RPMI8226 (cell line): ENCODE measurements at regions not wholly inside any gene's neighbourhood (a gene's known extent, or its start where the extent isn't known, plus 50 kb on each side); places are given as distances from the start of the nearest gene placed in this dataset.

ENCODE experiments used
- DNase-seq: peaks from one replicate; pipeline ENCODE4 v3.0.0-alpha.2; 2015

GRCh38 chr2:66724241-66724640 is 289.3 kb downstream of the MEIS1 start:
- no peak for DNase-seq

GRCh38 chr2:66729416-66730330 is 294.7 kb downstream of the MEIS1 start:
- no peak for DNase-seq

DNA sequence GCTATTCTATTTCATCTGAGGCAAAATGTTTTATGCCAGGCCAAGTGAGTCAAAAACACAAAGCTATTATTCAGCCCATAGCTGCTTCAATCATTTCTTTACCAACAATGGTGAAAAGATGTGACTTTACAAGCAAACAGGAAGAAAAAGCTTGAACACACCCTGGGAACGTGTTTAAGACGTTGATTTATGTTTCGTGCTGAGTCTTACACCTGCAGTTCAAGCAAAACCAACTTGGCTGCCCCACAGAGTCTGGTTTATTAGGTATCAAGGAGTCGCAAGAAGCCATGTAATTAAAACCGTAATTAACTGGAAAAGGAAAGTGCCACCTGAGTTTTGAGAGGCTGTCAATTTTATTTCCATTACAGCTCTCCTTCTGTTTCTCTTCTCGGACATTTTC is 295.5 kb downstream of the MEIS1 start:
- DNase-seq = no peak

DNA sequence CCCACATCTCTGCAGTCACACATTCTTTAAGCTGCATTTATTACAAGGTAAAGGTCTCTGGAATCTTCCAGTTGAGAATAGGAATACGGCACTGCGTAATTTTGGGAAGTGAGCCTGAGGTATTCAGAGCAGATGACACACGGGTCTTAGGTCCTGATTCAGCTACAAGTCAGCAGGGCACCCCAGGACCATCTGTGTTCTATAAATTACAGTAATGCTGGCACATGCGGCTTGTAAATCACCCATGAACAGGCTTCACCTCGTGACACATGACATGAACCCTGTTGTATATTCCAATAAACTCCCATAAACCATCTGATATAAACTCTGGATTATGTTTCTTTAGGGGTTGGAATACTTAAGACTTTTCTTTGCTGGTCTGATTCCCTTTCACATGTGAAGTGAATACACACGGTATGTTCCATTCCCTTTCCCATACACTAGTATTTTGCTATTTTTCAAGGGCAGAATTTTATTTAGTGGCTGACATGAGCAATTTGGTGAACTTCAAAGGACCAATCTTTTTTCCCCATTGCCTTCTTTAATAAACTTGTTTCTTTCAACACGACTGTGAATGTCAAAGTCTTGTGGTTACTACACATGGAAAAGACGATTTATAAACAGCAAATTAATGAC is 298.6 kb downstream of the MEIS1 start:
- DNase-seq = no peak

DNA sequence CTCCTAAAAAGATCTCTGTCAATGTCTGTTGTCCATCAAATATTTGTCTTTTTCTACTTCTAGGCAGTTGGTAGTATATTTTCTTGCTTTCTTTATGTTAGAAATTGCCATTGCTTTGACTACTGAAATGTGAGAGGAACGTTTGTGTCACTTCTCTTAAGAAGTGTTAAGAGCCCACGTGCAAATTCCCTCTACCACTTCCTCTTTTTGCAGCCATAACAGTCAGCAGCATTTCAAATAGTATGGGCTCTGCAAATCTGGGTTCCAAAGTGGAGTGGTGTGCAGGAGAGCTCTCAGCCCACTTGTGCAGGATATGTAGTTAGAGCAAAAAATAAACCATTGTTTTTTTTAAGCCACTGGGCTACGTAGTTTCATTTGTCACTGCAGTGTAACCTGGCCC is 314.0 kb downstream of the MEIS1 start:
- DNase-seq = peak; percentile 44

- no peak for DNase-seq
These were observed 314.6 kb downstream of the MEIS1 start for GRCh38 chr2:66749566-66749965.

DNA sequence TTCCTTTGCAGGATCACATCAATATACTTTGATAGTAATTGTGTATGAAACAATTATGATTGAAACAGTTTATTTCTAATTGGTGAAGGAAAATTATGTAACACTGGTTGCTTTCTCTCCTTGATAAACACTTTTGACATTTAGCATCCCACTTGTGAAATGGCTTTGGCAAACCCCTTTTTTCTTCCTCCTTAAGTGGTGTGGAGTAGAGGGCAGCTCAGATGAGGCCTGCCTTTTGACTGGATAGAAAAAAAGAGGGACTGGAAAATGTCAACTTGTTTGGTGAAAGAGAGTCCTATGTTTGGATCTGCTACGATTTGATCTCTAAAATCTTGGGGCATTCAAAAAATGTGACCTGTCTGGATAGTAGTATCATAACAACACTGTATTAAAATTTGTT is 318.3 kb downstream of the MEIS1 start:
- no peak for DNase-seq

GRCh38 chr2:66753660-66754059 is 318.7 kb downstream of the MEIS1 start:
- DNase-seq = no peak

- no peak for DNase-seq
These were observed 321.0 kb downstream of the MEIS1 start for GRCh38 chr2:66755974-66756373.

DNA sequence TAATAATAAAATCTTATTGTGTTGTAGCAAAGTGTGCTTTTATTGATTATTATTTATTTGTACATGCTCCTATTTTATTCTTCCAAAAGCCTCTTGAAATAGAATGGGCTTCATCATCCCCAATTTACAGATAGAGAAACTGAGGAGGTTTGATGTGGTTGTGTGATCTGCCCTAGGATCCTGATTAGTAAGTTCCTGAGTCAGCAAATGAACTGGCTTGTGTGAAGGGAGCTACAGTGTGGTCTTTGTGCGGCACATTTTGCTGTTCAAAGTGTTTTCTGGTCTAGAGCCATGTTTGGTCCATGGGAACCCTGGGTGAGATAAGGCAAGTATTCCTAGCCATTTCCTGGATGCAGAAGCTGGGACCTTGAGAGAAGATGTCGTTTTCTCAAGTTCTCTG is 326.9 kb downstream of the MEIS1 start:
- DNase-seq = no peak

- DNase-seq = no peak
These were observed 327.8 kb downstream of the MEIS1 start for GRCh38 chr2:66762761-66763160.

- DNase-seq = no peak
These were observed 331.7 kb downstream of the MEIS1 start for GRCh38 chr2:66766582-66766981.

DNA sequence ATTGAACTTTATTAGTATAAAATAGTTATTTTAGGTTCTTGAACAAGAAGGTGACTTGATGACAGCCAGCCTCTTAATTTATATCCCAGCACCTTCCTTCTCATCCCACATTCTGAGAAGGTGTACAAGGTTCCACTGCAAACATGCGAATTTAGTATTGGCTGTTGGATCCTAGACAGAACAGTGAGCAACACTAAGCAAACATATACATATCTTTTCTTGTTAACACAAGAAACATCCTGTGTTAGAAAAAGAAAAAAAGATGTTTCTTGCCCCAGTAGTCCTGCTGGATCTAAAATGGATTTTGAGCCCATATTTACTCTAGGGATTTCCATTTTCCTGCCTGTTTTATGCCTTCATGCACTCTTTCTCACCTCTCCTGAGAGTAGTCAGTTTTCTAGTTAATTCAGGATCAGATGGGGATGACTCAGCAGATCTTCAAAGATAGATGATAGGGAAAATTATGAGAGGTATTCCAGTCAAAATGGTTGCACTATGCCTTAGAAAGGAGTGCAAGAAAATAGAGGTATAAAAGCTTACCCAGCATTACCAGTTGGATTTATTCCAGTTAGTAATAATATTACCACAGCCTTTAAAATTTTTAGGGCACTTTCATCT is 336.5 kb downstream of the MEIS1 start:
- no peak for DNase-seq

DNA sequence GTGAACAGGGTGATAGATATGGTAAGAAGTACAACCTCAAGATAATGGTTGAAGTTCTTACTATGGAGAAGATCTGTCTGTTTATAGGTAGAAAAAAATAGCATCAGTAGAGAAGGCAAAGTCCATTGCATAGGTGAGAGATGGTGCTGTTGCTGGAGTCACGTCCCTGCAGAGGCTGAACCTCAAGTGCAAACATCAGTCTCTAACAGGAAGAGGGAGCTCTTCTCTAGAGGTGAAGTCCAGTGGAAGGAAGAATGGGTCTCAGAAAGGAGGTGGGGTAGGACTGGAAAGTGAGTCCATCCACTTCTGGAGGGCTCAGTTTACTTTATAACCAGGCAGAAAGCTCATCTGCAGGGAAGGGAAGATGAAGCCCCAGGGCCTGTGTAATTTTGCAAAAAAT is 337.7 kb downstream of the MEIS1 start:
- DNase-seq = no peak

- DNase-seq = no peak
These were observed 341.0 kb downstream of the MEIS1 start for GRCh38 chr2:66775730-66776422.

DNA sequence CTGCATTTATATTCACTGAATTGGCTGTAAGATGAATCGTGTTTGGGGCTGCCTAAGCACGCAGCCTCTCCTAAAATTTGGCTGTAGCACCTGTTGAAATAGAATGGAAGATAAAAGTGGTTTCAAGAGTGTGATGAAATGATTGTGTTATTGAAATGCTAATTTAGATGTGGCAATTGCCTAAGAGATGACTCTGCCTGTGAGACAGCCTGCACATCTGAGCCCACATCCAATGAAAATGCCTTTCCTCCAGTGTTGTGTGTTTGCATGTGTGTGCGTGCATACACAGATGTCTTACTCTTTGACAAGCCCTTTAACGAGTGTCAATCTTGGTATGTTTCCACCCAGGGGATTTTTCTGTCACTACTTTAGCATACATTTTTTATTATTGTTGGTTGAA is 346.9 kb downstream of the MEIS1 start:
- no peak for DNase-seq

DNA sequence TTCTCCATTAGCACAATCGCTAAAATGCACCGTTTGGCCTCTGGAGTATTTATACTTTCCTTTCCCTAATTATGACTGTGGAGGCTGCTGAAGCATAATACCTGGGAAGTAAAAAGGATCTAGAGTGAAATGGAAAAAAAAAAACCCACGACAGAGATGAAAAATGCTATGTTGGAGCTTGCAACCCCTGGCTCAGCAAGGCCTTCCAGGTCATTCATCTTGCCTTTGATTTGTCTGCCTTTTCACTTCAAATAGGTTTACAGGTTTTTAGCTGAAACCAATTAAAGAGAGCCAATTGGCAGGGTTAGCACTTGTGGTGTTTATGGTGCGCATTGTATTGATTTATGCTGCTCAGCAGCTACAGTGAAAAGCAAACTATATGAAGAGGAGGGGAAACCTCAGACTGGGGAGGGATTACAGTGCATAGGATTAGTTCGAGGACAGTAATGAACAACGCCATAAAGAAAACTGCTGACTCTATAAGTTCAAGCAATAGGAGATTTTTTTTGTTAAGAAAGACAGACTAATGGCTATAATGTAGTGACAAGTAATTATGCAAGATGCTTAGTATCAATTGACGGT is 347.9 kb downstream of the MEIS1 start:
- no peak for DNase-seq

DNA sequence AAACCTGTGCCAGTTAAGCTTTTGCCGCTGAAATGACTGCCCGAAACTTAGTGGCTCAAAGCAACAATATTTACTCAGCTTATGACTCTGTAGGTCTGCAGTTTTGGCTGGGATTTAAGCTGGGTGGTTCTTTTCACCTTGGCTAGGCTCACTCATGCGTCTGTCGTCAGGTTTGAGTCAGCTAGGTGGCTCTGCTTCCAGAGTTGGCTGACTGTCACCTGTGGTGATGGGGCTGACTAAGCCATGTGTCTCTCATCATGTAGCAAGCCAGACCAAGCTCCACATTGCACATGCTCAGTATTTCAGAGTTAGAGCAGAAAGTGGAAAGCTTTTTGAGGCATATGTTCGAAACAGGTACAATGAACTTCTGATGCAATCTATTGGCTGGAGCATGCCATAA is 354.8 kb downstream of the MEIS1 start:
- no peak for DNase-seq

- no peak for DNase-seq
These were observed 355.8 kb downstream of the MEIS1 start for GRCh38 chr2:66790651-66791181.

DNA sequence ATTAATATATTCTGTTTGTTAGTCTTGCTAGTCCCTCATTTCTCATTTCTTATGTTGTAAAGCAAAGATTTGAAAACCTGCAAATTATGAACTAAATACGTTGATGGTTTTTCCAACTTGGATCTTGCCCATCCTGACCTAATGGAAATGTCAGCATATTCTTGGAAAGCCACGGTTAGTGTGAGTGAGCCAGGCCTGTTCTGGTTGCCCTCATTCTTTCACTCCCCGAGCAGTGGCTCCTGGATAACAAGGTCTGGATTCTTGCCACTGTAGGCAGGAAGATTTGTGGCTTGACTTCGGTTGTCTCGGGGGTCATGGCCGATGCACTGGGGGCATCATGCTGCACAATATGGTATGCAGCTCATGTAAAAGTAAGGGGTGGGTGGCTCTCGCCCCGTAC is 359.1 kb downstream of the MEIS1 start:
- no peak for DNase-seq

DNA sequence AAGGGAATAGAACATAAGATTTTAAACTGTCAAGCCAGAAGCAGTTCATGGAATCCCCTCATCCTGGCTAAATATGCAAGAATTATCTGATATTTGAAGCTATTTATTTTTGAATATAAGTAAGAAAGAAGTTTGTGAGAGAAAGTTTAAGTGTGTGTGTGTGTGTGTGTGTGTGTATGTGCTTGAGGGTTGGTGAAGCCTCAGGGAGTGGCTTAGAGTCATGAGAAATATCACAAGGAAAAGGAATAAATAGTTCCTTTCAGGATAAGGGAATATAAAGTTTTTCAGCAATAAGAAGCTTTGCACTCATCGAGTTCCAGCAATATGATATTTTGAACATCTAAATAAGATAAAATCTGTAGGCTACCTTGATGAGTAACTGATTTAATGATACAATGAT is 359.6 kb downstream of the MEIS1 start:
- no peak for DNase-seq

- no peak for DNase-seq
These were observed 368.0 kb downstream of the MEIS1 start for GRCh38 chr2:66802877-66803276.

GRCh38 chr2:66803726-66804125 is 368.8 kb downstream of the MEIS1 start:
- DNase-seq = no peak
